NCI-H2081 treated with DMSO at 0.1 percent for 48 hours (cell line): ENCODE measurements at regions not wholly inside any gene's neighbourhood (a gene's known extent, or its start where the extent isn't known, plus 50 kb on each side); places are given as distances from the start of the nearest gene placed in this dataset.
"Not testable (repeated sequence)": the region's sequence is repeated elsewhere in the genome, so short reads cannot be mapped to it uniquely, and the experiment has no call there.

Experiments
- DNase-seq: peaks from one replicate; lab custom pipeline; 2025; lab: John Stamatoyannopoulos, UW

DNA sequence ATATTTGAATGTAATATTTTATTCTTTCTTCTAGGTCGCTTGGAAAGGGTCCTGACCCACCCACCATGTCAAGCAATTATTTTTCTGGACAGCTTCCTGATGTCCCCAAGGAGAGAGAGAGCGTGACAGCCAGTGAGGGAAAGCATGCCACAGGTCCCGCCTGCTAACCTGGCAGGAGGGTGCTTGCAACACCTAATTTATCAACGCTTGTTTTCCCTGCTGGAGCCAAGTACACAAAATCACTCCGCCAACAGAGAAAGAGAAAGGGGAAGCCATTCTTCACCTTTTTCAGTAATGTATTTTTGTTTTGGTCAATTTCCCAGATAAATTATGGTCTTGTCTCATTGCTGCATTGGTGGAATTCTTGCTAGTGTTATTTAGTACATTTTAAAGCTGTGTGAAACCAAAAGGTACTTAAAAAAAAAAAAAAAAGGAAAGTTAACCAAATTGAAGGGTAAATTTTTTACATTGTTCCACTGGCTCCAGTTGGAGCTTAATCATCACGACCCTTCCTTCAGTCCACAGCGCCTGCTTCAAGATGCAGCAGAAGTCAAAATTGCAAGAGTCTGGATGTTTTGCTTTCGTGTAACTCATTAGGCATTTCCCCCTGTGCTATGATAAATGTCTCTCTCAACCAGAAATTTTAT, 88.5 kb upstream of the COPS8 start:
- no peak for DNase-seq

- no peak for DNase-seq
Measured at GRCh38 chr2:236998236-236998635, 87.5 kb upstream of the COPS8 start.

- no peak for DNase-seq
Measured at GRCh38 chr2:236998758-236999157, 86.9 kb upstream of the COPS8 start.

- DNase-seq: no peak
Measured at GRCh38 chr2:237000481-237000880, 85.2 kb upstream of the COPS8 start.

- DNase-seq: not testable (repeated sequence)
Measured at GRCh38 chr2:237005341-237005740, 80.3 kb upstream of the COPS8 start.

GRCh38 chr2:237011206-237011795, 74.4 kb upstream of the COPS8 start:
- no peak for DNase-seq

GRCh38 chr2:237012004-237012403, 73.7 kb upstream of the COPS8 start:
- DNase-seq: no peak

GRCh38 chr2:237012577-237013267, 73.0 kb upstream of the COPS8 start:
- no peak for DNase-seq

DNA sequence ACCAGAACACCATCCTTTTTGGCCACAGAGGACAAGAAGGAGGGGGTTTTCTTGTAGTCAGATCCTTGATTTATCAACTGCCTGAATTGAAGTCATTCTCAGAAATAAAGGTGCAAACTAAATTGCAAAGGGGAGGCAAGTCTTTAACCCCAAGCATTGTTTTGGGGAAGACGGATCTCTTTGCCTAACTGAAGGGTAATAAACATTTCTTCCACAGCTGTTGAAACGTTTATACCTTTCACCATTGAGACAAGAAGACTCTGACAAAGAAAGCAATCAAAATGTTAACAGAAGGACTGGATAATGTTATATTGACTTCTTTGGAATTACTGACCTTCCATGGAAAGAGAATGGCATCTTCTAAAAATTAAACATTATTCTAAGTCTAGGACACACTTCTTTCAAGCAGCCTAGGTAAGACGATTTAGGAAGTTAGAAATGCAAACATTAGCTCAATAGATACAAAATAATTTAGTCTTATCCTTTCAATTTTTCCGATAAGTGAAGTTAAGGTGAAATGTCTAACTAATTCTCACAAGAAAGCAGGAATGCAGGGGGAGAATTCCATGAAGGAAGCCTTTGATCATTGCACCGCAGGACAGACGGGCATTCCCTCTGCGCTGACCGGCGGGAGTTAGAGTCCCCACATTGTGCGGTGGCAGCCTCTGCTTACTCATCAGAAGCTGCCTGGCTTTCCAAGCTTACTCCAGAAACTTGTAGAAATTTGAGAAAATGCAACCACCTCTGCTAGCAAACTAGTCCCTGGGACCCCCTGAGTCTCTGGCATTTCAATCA, 69.4 kb upstream of the COPS8 start:
- DNase-seq: no peak

GRCh38 chr2:237020090-237020489, 65.6 kb upstream of the COPS8 start:
- DNase-seq: no peak

- DNase-seq: no peak
Measured at GRCh38 chr2:237022533-237022932, 63.2 kb upstream of the COPS8 start.

GRCh38 chr2:237024255-237024654, 61.4 kb upstream of the COPS8 start:
- DNase-seq: no peak

- no peak for DNase-seq
Measured at GRCh38 chr2:237025090-237025865, 60.4 kb upstream of the COPS8 start.

GRCh38 chr2:237026981-237027711, 58.5 kb upstream of the COPS8 start:
- no peak for DNase-seq

- DNase-seq: no peak
Measured at GRCh38 chr2:237027712-237028029, 58.0 kb upstream of the COPS8 start.

DNA sequence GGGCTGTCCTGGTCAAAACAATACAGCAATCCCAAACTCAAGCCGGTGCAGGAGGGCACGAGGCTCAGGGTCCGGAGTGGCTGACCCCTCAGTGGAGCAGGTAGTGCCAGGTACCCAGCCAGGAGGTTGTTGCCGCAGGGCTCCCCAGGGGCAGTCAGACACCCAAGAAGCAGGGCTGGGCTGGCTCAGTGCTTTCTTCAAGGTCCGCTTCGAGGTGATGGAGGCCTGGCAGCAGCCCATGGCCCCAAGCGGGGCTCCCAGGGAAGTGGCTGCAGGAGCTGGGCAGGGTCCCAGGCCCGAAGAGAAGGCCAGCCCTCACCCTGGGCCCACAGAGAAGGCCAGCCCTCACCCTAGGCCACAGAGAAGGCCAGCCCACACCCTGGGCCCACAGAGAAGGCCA, 55.3 kb upstream of the COPS8 start:
- no peak for DNase-seq

- no peak for DNase-seq
Measured at GRCh38 chr2:237033536-237034060, 52.1 kb upstream of the COPS8 start.

DNA sequence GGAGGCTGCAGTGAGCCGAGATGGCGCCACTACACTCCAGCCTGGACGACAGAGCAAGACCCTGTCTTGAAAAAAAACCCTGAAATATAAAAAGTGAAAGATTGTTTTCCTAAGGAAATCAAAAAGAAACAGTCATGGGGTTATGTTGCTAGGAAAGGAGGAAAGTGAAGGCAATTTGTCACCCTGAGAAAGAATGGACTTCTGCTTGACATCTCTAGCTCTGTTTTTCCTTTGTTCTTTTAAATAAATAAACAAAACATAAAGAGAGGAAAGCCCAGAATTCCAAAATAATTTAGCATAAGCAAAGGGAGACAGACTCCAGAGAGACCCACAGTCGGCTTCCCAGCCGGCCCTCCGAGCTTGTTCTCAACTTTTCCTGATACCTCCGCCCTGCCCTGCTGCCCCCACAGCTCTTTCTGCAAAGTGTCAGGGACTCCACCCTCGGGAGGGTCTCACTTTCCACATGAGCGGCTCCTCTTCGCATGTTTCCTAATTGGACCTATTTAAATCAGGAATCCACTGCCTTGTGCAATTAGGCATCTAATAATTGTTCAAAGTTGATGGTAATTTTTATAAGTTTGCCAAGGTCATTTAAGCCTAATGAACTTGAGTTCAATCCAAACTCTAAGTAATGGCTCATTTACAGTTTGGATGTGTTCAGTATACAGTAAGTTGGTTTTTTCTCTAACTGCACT, 49.8 kb upstream of the COPS8 start:
- DNase-seq: no peak
